DMS153 treated with DMSO at 0.1 percent for 48 hours (cell line): ENCODE measurements at regions not wholly inside any gene's neighbourhood (a gene's known extent, or its start where the extent isn't known, plus 50 kb on each side); places are given as distances from the start of the nearest gene placed in this dataset.

Experiments used
- DNase-seq: peaks from one replicate; lab custom pipeline; 2025; ENCODE audit not compliant: unreplicated experiment; lab: John Stamatoyannopoulos, UW

DNA sequence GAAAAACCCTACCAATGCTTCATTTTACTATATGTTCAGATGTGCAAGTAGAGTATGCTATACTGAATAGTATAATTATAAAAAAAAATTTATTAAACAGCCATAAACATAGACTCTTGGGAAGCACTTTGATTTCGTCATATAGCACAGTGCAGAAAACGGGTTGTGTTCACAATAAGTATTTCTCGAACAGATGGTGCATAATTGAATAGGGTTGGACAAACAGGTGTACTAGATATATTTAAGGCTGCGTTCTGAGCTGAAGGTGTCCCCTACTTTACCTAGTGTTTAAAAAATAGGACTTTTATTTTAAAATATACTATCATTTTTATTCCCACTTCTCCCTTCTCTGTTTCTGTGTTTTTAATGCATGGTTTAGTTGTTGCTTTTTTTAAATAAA is 841.5 kb downstream of the ANKRD7 start:
- DNase-seq = no peak

DNA sequence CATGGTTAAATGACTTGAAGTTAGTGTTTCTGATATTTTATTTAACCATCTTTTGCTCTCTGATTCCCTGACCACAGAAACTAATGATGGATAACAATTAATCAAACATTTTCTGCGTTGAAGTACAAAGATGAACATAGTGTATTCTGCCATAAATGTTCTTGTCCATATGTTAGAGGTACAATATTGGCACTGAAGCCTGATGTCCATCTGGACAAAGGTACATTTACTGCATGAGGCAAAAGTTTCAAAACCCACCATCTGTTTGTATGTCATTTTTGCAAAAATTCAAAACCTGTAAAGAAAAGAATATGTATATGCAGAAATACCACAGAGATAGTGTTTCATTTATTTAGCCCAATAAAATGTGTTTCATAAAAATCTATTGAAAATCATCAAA is 861.5 kb downstream of the ANKRD7 start:
- DNase-seq = no peak

DNA sequence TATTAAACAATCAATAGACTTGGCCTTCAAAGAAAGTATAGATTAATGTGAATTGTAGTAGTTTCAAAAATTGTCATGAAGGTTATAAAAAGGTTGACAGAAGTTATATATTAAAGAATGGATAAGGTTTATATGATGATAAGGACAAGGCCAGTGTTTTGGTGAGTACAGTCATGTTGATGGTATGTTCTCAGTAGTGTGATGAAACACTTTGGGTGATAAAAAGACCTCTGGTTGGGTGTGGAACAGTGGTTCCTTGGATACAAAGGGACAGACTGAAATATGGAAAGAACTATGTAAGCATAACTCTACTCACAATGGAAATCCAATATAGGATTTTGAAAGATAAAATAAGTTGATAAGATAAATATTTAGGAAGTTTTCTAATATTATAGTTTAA is 866.3 kb downstream of the ANKRD7 start:
- no peak for DNase-seq

DNA sequence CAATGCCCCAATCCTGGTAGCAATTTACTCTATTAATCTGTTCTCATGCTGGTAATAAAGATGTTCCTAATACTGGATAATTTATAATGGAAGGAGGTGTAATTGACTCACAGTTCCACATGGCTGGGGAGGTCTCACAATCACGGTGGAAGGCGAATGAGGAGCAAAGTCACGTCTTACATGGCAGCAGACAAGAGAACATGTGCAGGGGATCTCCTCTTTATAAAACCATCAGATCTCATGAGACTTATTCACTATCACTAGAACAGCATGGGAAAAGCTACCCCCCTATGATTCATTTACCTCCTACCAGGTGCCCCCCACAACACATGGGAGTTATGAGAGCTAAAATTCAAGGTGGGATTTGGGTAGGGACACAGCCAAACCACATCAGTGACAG is 872.2 kb downstream of the ANKRD7 start:
- DNase-seq = no peak

DNA sequence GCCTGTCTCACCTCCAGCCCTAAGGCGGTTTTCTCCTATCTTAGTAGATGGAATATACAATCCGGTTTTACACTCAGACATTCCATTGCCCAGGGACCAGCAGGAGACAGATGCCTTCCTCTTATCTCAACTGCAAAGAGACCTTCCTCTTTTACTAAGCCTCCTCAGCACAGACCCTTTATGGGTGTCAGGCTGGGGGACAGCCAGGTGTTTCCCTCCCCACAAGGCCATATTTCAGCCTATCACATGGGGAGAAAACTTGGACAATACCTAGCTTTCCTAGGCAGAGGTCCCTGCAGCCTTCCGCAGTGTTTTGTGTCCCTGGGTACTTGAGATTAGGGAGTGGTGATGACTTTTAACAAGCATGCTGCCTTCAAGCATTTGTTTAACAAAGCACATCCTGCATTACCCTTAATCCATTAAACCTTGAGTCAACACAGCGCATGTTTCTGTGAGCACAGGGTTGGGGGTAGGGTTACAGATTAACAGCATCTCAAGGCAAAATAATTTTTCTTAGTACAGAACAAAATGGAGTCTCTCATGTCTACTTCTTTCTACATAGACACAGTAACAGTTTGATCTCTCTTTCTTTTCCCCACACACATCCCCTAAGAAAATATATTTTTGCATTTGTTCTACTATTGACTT is 876.2 kb downstream of the ANKRD7 start:
- DNase-seq = peak; percentile 81

DNA sequence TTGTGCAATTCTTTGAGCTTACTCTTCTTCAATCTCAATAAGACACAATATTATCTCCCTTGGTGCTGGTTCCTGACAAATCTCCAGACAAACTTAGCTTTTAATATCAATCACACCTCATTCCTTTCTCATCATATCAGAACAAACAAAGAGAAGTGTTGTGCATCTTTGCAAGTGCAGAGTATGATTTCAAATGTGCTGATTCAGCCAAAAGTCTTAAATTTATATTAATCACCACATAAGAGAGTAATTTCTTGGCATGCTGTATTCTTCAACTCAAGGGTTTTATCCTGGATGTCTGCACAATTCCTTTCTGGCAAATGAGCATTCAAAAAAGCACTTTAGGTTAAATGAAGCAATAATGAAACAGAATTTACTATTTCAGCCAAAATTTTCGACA is 877.8 kb downstream of the ANKRD7 start:
- no peak for DNase-seq

DNA sequence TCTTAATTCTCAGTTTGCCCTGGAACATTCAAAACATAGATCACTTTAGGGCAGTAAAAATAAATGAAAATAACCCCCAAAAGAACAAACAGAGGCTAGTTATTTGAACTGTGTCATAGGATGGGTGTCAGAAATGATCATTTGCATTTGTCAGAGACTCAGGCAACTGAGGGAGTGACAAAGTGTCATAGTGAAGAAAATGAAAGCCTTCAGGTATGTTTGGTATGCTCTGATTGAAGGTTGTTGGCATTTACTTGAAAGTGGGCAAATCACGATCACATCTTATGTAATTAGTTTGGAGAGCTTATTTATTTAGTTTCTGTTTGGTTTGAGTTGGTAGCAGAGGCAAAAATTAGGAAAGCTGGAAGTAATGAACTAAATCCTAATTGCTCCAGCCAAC is 880.9 kb downstream of the ANKRD7 start:
- no peak for DNase-seq

DNA sequence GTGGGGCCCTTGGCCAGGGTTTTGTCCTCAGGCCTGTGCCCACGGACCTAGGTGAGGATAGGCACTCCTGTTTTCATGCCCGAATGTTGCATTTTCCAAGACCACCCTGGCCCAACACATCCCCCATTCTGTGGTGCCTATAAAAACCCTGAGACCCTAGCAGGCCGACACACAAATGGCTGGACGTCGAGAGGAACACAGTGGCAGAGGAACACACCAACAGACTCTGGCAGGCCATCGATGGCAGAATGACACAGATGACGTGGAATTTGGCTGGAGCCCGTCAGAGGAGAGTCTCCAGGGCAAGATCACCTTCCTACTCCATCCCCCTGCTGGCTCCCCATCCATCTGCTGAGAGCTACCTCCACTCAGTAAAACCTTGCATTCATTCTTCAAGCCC is 898.8 kb downstream of the ANKRD7 start:
- no peak for DNase-seq

DNA sequence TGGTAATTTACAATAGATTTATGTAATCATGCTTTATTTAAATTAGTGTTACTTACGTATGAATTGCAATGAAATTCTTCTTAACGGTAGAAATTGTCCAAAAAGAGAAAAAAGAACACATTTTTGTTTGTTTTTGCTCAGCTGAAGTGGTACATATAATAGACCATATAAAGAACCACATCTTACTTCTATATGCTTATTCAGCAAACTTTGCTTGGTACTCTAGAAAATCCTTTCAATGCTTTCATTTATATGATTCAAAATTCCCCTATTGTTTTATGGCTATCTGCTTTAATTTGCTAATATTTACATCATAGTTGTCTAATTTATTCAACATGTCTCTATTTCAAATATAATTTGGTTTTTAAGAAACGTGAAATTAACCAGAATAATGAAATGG is 903.2 kb downstream of the ANKRD7 start:
- no peak for DNase-seq

DNA sequence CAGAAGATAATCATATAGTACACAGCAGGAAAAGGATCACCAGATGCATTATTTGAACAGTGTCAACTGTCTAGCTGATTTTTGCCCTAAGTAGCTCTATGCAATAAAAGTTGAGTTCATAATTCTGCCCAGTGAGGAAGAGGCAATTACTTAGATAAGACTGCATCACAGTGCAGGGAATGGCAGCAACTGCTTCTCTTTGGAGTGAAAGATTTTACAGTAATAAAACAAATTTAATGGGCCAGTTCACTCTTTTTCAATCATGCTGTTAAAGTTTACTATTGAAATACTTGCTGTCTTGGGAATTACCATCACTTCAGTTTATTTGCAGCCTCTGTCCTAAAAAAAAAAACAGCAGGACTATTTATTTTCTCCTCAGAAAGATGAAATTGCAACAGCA is 907.9 kb downstream of the ANKRD7 start:
- no peak for DNase-seq

DNA sequence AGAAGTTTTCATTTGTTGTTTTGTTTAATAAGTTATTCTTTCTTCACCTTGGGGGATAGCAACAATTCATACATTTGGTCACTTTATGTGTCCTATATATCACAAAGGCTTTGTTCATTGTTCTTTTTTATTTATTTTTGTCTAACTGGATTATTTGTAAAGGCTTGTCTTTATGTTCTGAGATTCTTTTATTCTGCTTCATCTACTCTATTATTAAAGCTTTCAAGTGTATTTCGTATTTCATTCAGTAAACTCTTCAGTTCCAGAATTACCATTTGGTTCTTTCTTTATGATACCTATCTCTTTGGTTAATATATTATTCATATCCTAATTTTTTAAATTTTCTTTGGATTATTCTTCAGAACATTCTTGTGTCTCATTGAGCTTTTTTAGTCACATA is 942.9 kb downstream of the ANKRD7 start:
- no peak for DNase-seq

DNA sequence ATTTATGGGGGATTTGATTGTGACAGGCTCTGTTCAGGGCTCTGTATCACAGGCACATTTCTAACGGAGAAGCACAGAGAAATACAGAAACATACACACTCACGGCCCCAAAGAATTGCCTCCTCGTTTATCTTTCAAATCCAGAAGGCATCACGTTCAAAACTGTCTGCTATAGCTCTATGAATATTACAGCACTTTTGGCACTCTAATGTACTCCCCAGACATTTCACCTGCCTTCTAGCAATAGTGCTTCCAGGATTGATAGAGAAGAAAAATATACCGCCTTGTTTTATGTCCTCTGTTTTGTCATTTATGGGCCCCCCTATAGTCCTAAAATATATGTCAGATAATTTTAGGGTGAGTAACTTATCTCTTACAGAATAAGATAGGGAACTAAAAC is 947.5 kb downstream of the ANKRD7 start:
- DNase-seq = no peak

DNA sequence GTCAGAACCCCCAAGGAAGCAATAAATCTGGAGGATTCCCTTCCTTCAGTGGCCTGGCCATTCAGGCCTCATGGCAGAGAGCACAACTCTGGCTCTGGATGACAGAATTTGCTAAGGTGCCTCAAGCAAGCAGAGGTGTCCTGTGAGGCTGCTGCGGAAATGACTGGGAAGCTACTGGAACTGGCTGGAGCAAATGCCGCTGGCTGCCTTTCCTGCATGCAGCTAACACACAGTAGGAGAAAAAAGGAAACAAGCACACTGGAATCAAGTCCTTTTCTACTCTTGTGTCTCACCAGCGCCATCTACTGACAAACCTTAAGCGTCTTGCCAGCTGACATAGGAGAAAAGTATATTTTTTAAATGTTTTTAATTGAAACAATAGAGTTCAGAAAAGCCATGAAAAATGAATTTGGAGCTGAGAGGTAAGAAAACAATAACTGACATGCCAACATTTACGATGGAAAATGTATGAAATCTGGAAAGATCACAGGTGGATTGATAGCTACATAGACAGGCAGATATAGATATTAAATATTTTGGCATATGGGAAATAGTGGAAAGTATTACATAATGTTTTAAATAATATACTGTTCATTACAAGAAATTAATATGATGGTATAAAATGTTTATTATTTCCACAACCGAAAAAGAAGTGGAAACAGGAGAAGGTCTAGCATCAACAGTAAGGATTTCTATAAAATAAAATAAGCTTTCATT is 951.6 kb downstream of the ANKRD7 start:
- peak; percentile 69 for DNase-seq

DNA sequence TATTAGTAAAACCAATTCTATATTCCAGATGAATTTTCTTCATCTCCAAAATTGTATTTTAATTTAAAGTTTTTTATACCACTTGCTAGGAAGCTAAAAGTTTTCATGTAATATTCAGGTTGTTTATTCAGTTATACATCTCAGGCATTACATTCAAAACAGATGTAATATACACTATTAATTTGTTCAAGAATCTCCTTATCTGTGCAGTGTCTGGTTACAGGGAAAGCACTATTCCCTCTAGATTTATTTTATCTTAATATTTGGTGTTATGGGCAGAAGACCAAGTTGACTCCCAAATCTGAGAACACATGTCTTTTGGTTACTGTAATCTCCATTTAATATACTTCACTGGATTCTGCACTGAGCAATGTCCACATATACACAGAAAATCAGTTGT is 953.4 kb downstream of the ANKRD7 start:
- no peak for DNase-seq

DNA sequence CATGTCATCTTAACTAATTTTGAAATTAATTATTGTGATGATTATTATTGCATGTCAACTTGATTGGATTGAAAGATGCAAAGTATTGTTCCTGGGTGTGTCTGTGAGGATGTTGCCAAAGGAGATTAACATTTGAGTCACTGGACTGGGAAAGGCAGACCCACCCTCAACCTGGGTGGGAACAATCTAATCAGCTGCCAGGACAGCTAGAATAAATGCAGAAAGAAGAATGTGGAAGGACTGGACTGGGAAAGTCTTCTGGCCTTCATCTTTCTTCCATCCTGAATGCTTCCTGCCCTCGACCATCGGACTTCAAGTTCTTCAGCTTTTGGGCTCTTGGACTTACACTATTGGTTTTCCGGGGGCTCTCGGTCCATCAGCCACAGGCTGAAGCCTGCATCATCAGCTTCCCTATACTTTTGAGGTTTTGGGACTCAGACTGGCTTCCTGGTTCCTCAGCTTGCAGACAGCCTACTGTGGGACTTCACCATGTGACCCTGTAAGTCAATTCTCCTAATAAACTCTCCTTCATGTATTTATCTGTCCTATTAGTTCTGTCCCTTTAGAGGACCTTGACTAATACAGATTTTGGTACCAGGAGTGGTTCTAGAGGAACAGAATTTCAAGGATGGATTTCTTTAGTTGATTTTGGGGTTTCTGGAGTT is 959.8 kb downstream of the ANKRD7 start:
- no peak for DNase-seq

DNA sequence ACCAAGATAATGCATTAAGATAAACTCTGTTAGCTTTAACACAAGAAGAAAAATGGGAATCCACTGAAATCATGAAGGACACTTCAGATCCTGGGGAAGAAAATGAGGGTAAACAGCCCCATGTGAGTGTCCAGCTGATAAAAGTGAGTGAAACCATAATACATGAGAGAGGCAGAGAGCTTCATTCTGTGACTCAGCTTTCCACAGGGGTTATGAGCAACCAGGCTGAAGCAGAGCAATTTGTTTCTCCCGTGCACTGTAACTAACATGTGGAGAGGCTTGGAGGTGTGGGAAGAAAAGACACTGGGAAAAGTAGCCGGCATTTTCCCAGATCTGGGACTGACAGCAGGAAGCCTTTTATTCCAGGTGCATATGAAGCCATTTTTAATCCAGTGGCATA is 971.7 kb downstream of the ANKRD7 start:
- DNase-seq = no peak

DNA sequence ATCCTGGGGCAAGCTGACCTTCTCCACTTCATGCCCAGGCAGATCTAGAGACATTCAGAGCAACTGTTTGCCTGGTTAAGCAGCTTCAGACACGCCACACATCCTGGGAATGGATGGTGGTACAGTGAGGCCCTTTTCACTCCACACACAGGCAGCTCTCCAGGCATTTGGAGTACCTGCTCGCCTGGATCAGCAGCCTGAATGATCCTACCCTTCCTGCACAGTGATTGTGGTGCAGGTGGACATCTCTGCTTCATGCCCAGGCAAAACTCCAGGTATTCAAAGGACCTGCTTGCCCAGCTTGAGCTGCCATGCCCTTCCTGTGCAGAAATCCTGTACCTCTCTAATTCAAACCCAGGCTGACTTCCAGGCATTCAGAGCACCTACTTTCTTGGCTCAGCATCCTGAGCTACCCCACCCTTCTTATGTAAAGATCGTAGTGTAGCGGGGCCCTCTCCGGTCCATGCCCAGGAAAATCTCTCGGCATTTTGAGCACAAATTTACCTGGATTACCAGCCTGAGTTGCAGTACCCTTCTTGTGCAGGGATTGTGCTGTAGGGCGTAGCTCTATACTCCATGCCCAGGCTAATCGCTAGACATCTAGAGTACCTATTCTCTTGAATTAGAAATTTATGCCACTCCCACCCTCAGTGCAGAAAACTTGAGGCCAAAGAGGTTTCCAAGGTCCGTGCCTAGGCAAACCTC is 972.8 kb downstream of the ANKRD7 start:
- no peak for DNase-seq

DNA sequence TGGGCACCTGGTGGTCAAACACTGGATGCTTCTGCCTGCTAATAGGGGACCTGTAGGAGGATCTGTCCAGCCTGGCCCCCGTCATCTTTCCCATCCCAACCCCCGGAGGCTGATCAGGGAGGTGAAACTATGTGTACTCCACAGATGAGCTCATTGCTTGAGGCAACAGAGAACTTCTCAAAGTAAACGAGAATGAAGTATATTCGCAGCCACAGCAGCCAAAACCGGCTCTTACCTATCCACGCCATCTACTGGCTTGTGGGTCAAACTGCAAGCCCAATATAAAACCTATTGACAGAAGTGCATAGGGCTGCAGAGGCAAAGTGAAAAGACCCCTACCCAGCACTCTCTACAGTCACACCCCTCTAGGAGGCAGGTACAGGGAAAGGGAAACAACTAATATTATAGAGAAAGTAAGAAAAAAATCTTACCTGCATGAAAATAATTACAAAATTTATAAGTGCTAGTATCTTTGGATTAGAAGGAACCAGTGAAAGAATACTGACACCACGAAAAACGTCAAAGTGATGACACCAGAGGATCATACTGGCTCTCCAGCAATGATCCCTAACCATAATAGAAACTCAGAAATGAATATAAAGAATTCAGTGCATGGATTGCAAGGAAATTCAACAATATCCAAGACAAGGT is 973.5 kb downstream of the ANKRD7 start:
- DNase-seq = peak; percentile 28

DNA sequence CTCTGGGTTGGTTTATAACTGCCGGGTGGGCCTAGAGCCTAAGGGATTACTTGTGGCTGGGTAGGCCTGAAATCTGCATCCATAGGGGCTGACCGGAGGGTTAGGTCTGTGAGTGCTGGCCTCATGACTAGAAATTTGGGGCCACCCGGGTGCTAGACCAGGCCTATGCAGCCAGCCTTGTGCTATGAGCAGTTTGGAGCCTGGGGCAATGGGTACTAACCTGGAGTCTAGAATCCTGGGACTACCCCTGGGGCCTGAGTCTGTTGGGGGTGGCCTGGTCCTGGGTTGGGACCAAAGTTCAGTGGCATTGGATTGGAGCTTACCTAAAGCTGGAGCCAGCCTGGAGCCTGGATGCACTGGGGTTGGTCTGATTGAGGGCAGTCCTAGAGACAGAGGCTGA is 995.2 kb downstream of the ANKRD7 start:
- no peak for DNase-seq

DNA sequence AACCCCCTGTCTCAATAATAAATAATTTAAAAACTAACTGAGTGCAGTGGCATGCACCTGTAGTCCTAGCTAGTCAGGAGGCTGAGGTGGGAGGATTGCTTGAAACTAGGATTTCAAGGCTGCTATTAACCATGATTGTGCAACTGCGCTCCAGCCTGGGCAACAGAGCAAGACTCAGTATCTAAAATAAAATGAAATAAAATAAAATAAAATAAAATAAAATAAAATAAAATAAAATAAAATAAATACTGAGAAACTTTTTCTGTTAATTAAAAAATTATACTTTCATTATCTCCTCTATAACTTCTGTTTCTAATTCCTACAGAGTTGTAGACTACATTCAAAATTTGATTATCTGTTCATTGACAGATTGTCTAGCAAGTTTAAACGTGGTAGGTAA is 999.4 kb downstream of the ANKRD7 start:
- DNase-seq = no peak

DNA sequence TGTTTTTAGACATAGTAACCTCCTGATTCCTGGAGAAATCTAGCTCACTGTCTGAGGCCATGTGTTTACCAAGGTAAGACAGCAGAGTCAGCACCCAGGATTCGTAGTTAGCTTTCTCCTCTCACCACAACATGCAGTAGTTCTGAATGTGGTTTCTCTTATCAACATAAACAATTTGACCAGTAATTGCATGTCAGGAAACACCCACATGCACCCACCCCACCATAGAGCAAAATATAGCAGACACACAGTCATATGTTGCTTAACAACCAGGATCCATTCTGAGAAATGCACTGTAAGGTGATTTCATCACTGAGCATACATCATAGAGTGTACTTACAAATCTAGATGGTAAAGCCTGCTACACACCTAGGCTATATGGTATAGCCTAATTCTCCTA is 1004.0 kb downstream of the ANKRD7 start:
- DNase-seq = no peak
